Activated CD4-positive, alpha-beta T cell treated with anti-CD3 and anti-CD28 coated beads for 36 hours (primary cell): ENCODE measurements at regions not wholly inside any gene's neighbourhood (a gene's known extent, or its start where the extent isn't known, plus 50 kb on each side); places are given as distances from the start of the nearest gene placed in this dataset.

Source experiments
- ATAC-seq: fragments of 200-7000 bp; cut with Tn5 transposase; one replicate; pipeline ENCODE4 v1.10.0; 2021; ENCODE audit warnings: mild to moderate bottlenecking, moderate library complexity
- CTCF ChIA-PET: fragments of 350-600 bp; sonication (Branson Sonifier 250); formaldehyde crosslinking; loops from one replicate; lab custom pipeline; 2021; ENCODE audit warnings: antibody characterized with exemption; lab: Charles Lee
- POLR2A ChIA-PET: fragments of 350-600 bp; sonication (Branson Sonifier 250); formaldehyde crosslinking; loops from one replicate; lab custom pipeline; 2021; ENCODE audit warnings: antibody characterized with exemption, inconsistent platforms; lab: Charles Lee
- DNase-seq: peaks from one replicate; pipeline ENCODE4 v3.0.0-alpha.2; 2020
- H3K27ac Mint-ChIP-seq: one replicate; pipeline ENCODE4 v1.8.0; 2021; ENCODE audit warnings: mixed read lengths
- H3K27me3 Mint-ChIP-seq: one replicate; pipeline ENCODE4 v1.8.0; 2021; ENCODE audit warnings: mixed read lengths
- H3K36me3 Mint-ChIP-seq: one replicate; pipeline ENCODE4 v1.8.0; 2021; ENCODE audit warnings: low read depth, mixed read lengths
- H3K4me1 Mint-ChIP-seq: one replicate; pipeline ENCODE4 v1.8.0; 2021; ENCODE audit warnings: mixed read lengths
- H3K4me3 Mint-ChIP-seq: one replicate; pipeline ENCODE4 v1.8.0; 2021; ENCODE audit warnings: mild to moderate bottlenecking, moderate library complexity, mixed read lengths
- H3K9me3 Mint-ChIP-seq: one replicate; pipeline ENCODE4 v1.8.0; 2021; ENCODE audit warnings: low read depth, mixed read lengths
- intact Hi-C, 2 experiments: fragments of 100-400 bp; cut with DNase I in 1 of 2; cut with micrococcal nuclease in 1 of 2; formaldehyde crosslinking; loops; one replicate each; pipeline versions ENCODE4 v1.14.2 to v1.15.1; 2022 to 2024; cut with DNase I, micrococcal nuclease

DNA sequence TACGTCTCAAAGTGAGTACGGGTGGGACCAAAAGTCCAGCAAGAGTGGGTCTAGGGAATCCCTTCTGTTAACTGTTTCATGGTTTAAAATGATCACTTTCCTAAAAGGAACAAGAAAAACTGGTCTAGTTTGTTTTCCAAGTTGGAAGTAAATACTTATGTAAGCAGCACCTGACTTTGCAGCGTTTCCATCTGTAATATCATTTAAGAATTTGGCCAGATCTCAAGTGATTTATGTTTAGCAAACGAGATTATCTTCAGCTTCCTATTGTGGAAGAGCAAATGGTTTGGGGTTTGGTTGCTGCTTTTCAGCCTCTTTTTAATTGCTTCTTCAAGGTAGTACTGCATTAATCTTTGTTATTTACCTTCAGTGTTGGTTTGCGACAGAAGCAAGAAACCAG is 50.4 kb downstream of the FHIP1A start:
- H3K27me3 Mint-ChIP-seq = peaks cover 10% of the 10 kb centered on the region
- no peaks in the 10 kb centered on the region for H3K9me3 Mint-ChIP-seq
- no peak for DNase-seq
- POLR2A ChIA-PET = no interaction called here
- no peak overlapping the region for H3K4me3 Mint-ChIP-seq
- no peaks in the 10 kb centered on the region for H3K36me3 Mint-ChIP-seq
- no peak for ATAC-seq
- CTCF ChIA-PET = no interaction called here
- no peaks in the 10 kb centered on the region for H3K4me1 Mint-ChIP-seq
- H3K27ac Mint-ChIP-seq = no peak overlapping the region
- intact Hi-C loops = no loop called here

GRCh38 chr4:151460434-151460833 is 51.5 kb downstream of the FHIP1A start:
- H3K4me3 Mint-ChIP-seq = no peak overlapping the region
- intact Hi-C loops = no loop called here
- H3K36me3 Mint-ChIP-seq = no peaks in the 10 kb centered on the region
- H3K27ac Mint-ChIP-seq = no peak overlapping the region
- DNase-seq (no peak), ATAC-seq (no peak)
- ChIA-PET CTCF (interaction anchor here (0.6 to 0.9 kb wide), 2 partner anchors 9 to 862 kb away, joined by 3 read pairs; no protein-coding TSS in a partner anchor), POLR2A (no interaction called here)
- no peaks in the 10 kb centered on the region for H3K4me1 Mint-ChIP-seq
- H3K27me3 Mint-ChIP-seq = peaks cover 10% of the 10 kb centered on the region
- no peaks in the 10 kb centered on the region for H3K9me3 Mint-ChIP-seq

GRCh38 chr4:151462554-151462953 is 53.6 kb downstream of the FHIP1A start:
- no peak for DNase-seq
- Mint-ChIP-seq H3K4me3 (no peak overlapping the region), H3K9me3 (no peaks in the 10 kb centered on the region), H3K36me3 (no peaks in the 10 kb centered on the region), H3K4me1 (no peaks in the 10 kb centered on the region), H3K27me3 (peaks cover 12% of the 10 kb centered on the region), H3K27ac (no peak overlapping the region)
- no peak for ATAC-seq
- ChIA-PET POLR2A (no interaction called here), CTCF (no interaction called here)
- intact Hi-C loops = no loop called here

DNA sequence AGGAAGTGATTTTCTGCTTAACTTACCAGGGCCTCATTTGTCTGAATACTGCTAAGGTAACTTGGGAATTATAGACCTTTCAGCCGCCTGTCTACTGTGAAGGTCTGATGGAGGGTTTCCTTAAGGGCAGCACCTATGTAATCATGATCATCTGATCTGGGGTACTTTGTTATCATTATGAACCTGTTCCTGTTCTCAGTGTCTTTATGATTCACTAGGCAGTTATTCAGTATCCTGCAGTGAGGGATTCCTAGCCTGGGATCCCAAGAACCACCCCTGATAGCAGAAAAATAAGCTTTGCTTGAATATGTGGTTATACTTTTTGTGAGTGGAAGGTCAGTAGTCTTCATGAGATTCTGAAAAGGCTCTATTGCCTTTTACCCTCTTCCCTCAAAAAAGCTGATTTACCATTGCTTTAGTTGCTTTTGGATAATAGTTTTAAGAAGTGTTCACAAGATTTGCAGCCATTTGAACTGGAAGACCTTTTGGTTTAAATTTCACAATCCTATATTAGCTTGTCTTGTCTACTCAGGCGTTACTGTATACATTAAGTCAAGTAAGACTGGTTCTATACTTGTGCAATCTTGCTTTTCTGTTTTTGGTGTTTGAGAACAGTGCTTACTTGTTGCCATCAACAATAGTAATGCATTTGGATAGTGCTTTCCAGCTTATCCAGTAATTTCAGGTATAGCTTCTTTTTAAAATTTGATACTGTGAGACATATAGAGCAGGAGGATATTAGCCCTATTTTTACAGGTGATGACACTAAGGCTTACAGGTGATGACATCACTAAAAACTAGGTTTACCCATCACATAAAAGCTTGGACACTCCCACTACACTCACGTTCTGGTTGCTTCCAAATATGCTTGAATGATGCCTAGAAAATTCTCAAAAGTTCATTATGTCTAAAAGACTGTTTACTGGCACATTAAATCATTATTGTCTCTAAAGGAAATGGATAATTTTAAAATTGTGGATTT is 60.0 kb downstream of the FHIP1A start:
- peaks cover 6% of the 10 kb centered on the region for H3K27me3 Mint-ChIP-seq
- no peaks in the 10 kb centered on the region for H3K4me1 Mint-ChIP-seq
- DNase-seq (no peak), ATAC-seq (no peak)
- ChIA-PET POLR2A (interaction anchor here (0.5 kb wide), 1 partner anchor 44 kb away, joined by 8 read pairs; no protein-coding TSS in a partner anchor), CTCF (interaction anchor here (0.6 to 1.0 kb wide), 2 partner anchors 8 to 13 kb away, joined by 3 read pairs; no protein-coding TSS in a partner anchor)
- intact Hi-C loops = no loop called here
- no peak overlapping the region for H3K4me3 Mint-ChIP-seq
- H3K9me3 Mint-ChIP-seq = no peaks in the 10 kb centered on the region
- H3K36me3 Mint-ChIP-seq = no peaks in the 10 kb centered on the region
- H3K27ac Mint-ChIP-seq = no peak overlapping the region

DNA sequence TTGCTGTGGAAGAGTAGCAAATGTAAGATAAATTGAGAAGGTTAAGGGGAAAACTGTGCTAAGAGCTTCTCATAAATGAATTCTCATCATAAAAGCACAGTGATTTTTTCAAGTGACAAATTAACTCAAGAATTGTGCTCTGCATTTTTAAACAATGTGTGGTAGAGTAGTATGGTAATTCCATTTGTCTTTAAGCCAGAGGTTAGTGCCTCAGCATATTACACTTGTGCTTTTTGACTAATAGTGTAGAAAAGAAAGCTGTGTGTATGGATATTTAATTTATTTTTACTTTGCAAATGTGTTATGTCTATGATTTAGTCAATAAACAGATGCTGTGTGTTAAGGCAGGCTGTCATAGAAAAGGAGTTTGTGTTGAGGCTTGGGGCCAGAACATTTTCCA is 61.0 kb downstream of the FHIP1A start:
- ChIA-PET POLR2A (no interaction called here), CTCF (no interaction called here)
- H3K4me1 Mint-ChIP-seq = no peaks in the 10 kb centered on the region

GRCh38 chr4:151471728-151472127 is 62.8 kb downstream of the FHIP1A start:
- Mint-ChIP-seq H3K9me3 (no peaks in the 10 kb centered on the region), H3K27ac (no peak overlapping the region), H3K4me1 (no peaks in the 10 kb centered on the region), H3K4me3 (no peak overlapping the region), H3K27me3 (peaks cover 10% of the 10 kb centered on the region), H3K36me3 (no peaks in the 10 kb centered on the region)
- ATAC-seq = no peak
- CTCF ChIA-PET = interaction anchor here (1.0 kb wide), 1 partner anchor 14 kb away, joined by 3 read pairs; no protein-coding TSS in a partner anchor
- intact Hi-C loops = no loop called here
- DNase-seq = no peak
- POLR2A ChIA-PET = no interaction called here

More for the DNA sequence above, 61.0 kb downstream of the FHIP1A start:
- no peak overlapping the region for H3K4me3 Mint-ChIP-seq
- no peak overlapping the region for H3K27ac Mint-ChIP-seq
- no peaks in the 10 kb centered on the region for H3K36me3 Mint-ChIP-seq
- no peak for ATAC-seq
- intact Hi-C loops = no loop called here
- no peaks in the 10 kb centered on the region for H3K9me3 Mint-ChIP-seq
- no peak for DNase-seq
- peaks cover 6% of the 10 kb centered on the region for H3K27me3 Mint-ChIP-seq

DNA sequence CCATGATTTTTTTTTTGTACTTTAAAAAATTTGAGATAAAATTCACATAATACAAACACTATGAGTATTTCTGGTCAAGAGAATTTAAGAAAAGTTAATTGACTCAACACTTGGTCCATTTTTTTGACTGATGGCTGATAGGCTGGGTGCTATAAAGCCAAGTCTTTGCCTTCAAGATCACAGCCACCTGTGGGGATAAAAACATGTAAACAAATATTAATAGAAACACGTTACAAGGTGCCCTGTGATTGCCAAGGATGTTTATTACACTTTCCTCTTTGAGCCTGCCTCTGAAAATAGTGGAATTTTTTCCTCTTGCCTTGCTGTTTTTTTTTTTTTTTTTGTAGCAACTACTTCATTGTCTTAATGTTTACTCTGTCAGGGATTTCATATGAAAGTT is 63.3 kb downstream of the FHIP1A start:
- Mint-ChIP-seq H3K9me3 (no peaks in the 10 kb centered on the region), H3K27ac (no peak overlapping the region), H3K36me3 (no peaks in the 10 kb centered on the region), H3K4me1 (no peaks in the 10 kb centered on the region), H3K27me3 (peaks cover 10% of the 10 kb centered on the region), H3K4me3 (no peak overlapping the region)
- ChIA-PET POLR2A (no interaction called here), CTCF (interaction anchor here (1.0 kb wide), 1 partner anchor 15 kb away, joined by 3 read pairs; no protein-coding TSS in a partner anchor)
- intact Hi-C loops = no loop called here
- DNase-seq (no peak), ATAC-seq (no peak)

GRCh38 chr4:151472711-151473110 is 63.7 kb downstream of the FHIP1A start:
- Mint-ChIP-seq H3K27ac (no peak overlapping the region), H3K36me3 (no peaks in the 10 kb centered on the region), H3K4me1 (no peaks in the 10 kb centered on the region), H3K4me3 (no peak overlapping the region), H3K9me3 (no peaks in the 10 kb centered on the region), H3K27me3 (peaks cover 6% of the 10 kb centered on the region)
- CTCF ChIA-PET = interaction anchor here (1.0 kb wide), 1 partner anchor 15 kb away, joined by 3 read pairs; no protein-coding TSS in a partner anchor
- DNase-seq (no peak), ATAC-seq (no peak)
- POLR2A ChIA-PET = no interaction called here
- intact Hi-C loops = no loop called here

- CTCF ChIA-PET = interaction anchor here (0.6 kb wide), 1 partner anchor 11 kb away, joined by 3 read pairs; no protein-coding TSS in a partner anchor
- Mint-ChIP-seq H3K27me3 (peaks cover 8% of the 10 kb centered on the region), H3K4me3 (no peak overlapping the region), H3K4me1 (no peaks in the 10 kb centered on the region), H3K36me3 (no peaks in the 10 kb centered on the region), H3K9me3 (no peaks in the 10 kb centered on the region), H3K27ac (no peak overlapping the region)
- POLR2A ChIA-PET = no interaction called here
- intact Hi-C loops = no loop called here
- no peak for DNase-seq
- no peak for ATAC-seq
These were observed 64.6 kb downstream of the FHIP1A start for GRCh38 chr4:151473521-151474097.

DNA sequence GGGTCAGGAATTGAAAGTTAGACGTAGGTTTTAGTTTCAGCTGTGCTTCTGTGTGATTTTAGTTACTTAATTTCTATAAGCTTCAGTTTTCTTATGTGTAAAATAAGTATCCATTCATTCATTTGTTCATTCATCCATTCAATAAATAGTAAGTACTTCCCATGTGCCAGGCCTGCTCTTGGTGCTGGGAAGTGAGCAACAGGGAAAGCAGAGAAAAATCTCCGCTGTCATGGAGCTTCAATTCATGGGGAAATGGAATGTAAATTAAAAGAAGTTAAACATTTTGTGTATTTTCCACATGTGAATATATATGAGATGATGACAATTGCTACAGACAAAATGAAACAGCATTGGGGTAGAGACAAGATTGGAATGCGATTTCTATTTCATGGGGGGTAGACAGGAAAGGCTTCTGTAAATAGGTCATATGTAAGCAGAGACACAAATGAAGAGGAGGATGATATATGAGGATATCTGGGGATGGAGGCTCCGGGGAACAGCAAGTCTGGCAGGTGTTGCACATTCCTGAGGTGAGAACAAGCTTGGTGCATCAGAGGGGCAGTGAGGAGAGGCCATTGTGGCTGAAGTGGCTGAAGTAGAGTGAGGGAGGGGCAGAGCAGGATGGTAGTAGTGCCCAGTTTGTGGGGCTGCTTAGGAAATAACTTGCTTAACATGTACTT is 66.2 kb downstream of the FHIP1A start:
- no peaks in the 10 kb centered on the region for H3K4me1 Mint-ChIP-seq
- H3K4me3 Mint-ChIP-seq = no peak overlapping the region
- DNase-seq (no peak), ATAC-seq (no peak)
- CTCF ChIA-PET = no interaction called here
- H3K36me3 Mint-ChIP-seq = no peaks in the 10 kb centered on the region
- H3K27ac Mint-ChIP-seq = no peak overlapping the region
- H3K9me3 Mint-ChIP-seq = no peaks in the 10 kb centered on the region
- H3K27me3 Mint-ChIP-seq = peaks cover 8% of the 10 kb centered on the region
- intact Hi-C loops = no loop called here
- POLR2A ChIA-PET = no interaction called here

DNA sequence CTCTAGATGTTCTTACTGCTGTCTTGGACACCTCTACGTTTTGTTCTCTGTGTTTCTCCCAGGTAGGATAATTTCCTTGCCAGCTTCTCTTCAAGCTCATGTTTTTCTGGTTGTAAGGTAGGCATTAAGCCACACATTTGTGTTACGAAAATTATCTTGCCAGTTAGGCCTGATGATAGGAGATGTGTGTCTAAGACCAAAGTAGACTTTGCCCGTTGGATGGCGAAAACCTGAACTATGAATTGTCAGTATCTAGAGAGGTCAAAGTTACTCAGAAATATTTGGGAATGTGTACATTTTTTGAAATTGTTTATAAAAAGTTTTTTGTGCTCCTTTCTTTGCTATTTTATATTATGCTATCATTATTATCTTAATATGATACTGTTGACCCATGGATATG is 72.8 kb downstream of the FHIP1A start:
- Mint-ChIP-seq H3K4me3 (no peak overlapping the region), H3K36me3 (no peaks in the 10 kb centered on the region), H3K4me1 (no peaks in the 10 kb centered on the region), H3K9me3 (no peaks in the 10 kb centered on the region), H3K27ac (no peak overlapping the region), H3K27me3 (peaks cover 11% of the 10 kb centered on the region)
- ChIA-PET POLR2A (no interaction called here), CTCF (no interaction called here)
- ATAC-seq (no peak), DNase-seq (no peak)
- intact Hi-C loops = no loop called here
